Amygdala (tissue), 56 donors: ENCODE measurements at regions not wholly inside any gene's neighbourhood (a gene's known extent, or its start where the extent isn't known, plus 50 kb on each side); places are given as distances from the start of the nearest gene placed in this dataset.
"Not testable (repeated sequence)": the region's sequence is repeated elsewhere in the genome, so short reads cannot be mapped to it uniquely, and the experiment has no call there.

Experiments
- DNase-seq, 56 donors: peaks; one replicate each; lab custom pipeline; 2025; lab: John Stamatoyannopoulos, UW

- no peak for DNase-seq
Observed at GRCh38 chr14:105581551-105582341, 55.4 kb downstream of the TMEM121 start.

- no peak for DNase-seq
Observed at GRCh38 chr14:105582639-105583038, 56.3 kb downstream of the TMEM121 start.

- not testable (repeated sequence) for DNase-seq
Observed at GRCh38 chr14:105583914-105584313, 57.5 kb downstream of the TMEM121 start.

- DNase-seq, result not testable (repeated sequence)
Observed at GRCh38 chr14:105585290-105585689, 58.9 kb downstream of the TMEM121 start.

- not testable (repeated sequence) for DNase-seq
Observed at GRCh38 chr14:105585722-105586121, 59.3 kb downstream of the TMEM121 start.

- not testable (repeated sequence) for DNase-seq
Observed at GRCh38 chr14:105586144-105586872, 59.9 kb downstream of the TMEM121 start.

- not testable (repeated sequence) for DNase-seq
Observed at GRCh38 chr14:105587034-105587433, 60.7 kb downstream of the TMEM121 start.

GRCh38 chr14:105587482-105588235 is 61.3 kb downstream of the TMEM121 start:
- not testable (repeated sequence) for DNase-seq

GRCh38 chr14:105588236-105588860 is 62.0 kb downstream of the TMEM121 start:
- DNase-seq, result no peak

- DNase-seq, result no peak
Observed at GRCh38 chr14:105589161-105589925, 63.0 kb downstream of the TMEM121 start.

- DNase-seq, result not testable (repeated sequence)
Observed at GRCh38 chr14:105589926-105590185, 63.5 kb downstream of the TMEM121 start.

- no peak for DNase-seq
Observed at GRCh38 chr14:105591052-105591451, 64.7 kb downstream of the TMEM121 start.

GRCh38 chr14:105591792-105592341 is 65.5 kb downstream of the TMEM121 start:
- not testable (repeated sequence) for DNase-seq

- not testable (repeated sequence) for DNase-seq
Observed at GRCh38 chr14:105592646-105593045, 66.3 kb downstream of the TMEM121 start.

- DNase-seq, result not testable (repeated sequence)
Observed at GRCh38 chr14:105595346-105595745, 69.0 kb downstream of the TMEM121 start.

GRCh38 chr14:105596374-105596773 is 70.0 kb downstream of the TMEM121 start:
- not testable (repeated sequence) for DNase-seq

GRCh38 chr14:105598040-105598763 is 71.8 kb downstream of the TMEM121 start:
- not testable (repeated sequence) for DNase-seq

- not testable (repeated sequence) for DNase-seq
Observed at GRCh38 chr14:105598925-105599586, 72.7 kb downstream of the TMEM121 start.
